ENCODE measurements at regions not wholly inside any gene's neighbourhood (a gene's known extent, or its start where the extent isn't known, plus 50 kb on each side); places are given as distances from the start of the nearest gene placed in this dataset.

DNA sequence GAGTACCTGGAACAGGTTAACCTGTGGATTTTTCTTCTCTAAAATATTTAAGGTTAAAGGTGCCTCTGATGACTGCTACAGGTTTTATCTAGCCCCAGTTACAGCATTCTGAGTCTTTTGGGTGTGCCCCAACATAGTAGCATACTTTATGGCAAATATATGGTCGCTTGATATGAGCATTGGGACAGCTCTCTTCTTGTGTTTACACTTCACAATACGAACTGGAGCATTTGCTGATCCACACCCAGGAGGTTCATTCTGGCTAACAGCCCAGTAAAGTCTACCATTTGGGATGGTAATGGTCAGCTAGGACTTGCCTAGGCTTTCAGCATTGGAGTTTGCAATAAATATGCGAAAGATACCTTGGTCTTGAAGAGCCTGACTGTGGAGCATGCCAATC is 101.3 kb downstream of the DISP1 start:
- in situ Hi-C loops (cut with MboI), result no loop called here
- H3K27ac ChIP-seq (ENCODE audit: extremely low read depth, low read depth, low read length), result no peak overlapping the region

More for the DNA sequence above, 101.3 kb downstream of the DISP1 start:
- DNase-seq (ENCODE audit: extremely low read depth in 1 of 4, low spot score in 3 of 4), result no peak
- Histone ChIP-seq H3K9me3 (replicated peaks; ENCODE audit: control insufficient read depth, insufficient read depth, low read depth, low read length) (no peaks in the 10 kb centered on the region), H4K20me1 (replicated peaks; ENCODE audit: control insufficient read depth, insufficient read depth, low read length) (no peaks in the 10 kb centered on the region), H3K9me1 (ENCODE audit: control insufficient read depth, insufficient read depth, low read length) (no peaks in the 10 kb centered on the region), H3K36me3 (ENCODE audit: control insufficient read depth, insufficient read depth, low read length) (no peaks in the 10 kb centered on the region), H3K79me2 (ENCODE audit: control insufficient read depth, insufficient read depth, low read length) (no peaks in the 10 kb centered on the region), H3K4me1 (replicated peaks in 1 of 2; ENCODE audit: control insufficient read depth in 2 of 2, insufficient read depth in 2 of 2, low read length in 2 of 2) (no peaks in the 10 kb centered on the region), H3K4me2 (ENCODE audit: insufficient read depth, low read length) (no peak overlapping the region), H3K4me3 (no peak overlapping the region), H3K9ac (ENCODE audit: insufficient read depth in 1 of 2, low read depth in 2 of 2, low read length in 2 of 2) (no peak overlapping the region), H2AFZ (ENCODE audit: low read depth, low read length) (no peak overlapping the region), H3K27me3 (ENCODE audit: control insufficient read depth in 2 of 2, insufficient read depth in 2 of 2, low read length in 2 of 2) (no peaks in the 10 kb centered on the region)
- no peak for ATAC-seq
- intact Hi-C loops (cut with micrococcal nuclease), result no loop called here
- 0% methylated on average over 3 of the region's 3 CpGs for WGBS (ENCODE audit: insufficient coverage, low coverage, missing lambda C conversion rate)
- no peak for TF ChIP-seq ZNF175 (CRISPR knock-in tag; IDR thresholded peaks at IDR 0.05; ENCODE audit: low read depth)
- no peak for TF ChIP-seq BRF1 (IDR thresholded peaks at IDR 0.05; ENCODE audit: borderline replicate concordance, extremely low read depth, insufficient read length)
- TF ChIP-seq, protein P1, sequence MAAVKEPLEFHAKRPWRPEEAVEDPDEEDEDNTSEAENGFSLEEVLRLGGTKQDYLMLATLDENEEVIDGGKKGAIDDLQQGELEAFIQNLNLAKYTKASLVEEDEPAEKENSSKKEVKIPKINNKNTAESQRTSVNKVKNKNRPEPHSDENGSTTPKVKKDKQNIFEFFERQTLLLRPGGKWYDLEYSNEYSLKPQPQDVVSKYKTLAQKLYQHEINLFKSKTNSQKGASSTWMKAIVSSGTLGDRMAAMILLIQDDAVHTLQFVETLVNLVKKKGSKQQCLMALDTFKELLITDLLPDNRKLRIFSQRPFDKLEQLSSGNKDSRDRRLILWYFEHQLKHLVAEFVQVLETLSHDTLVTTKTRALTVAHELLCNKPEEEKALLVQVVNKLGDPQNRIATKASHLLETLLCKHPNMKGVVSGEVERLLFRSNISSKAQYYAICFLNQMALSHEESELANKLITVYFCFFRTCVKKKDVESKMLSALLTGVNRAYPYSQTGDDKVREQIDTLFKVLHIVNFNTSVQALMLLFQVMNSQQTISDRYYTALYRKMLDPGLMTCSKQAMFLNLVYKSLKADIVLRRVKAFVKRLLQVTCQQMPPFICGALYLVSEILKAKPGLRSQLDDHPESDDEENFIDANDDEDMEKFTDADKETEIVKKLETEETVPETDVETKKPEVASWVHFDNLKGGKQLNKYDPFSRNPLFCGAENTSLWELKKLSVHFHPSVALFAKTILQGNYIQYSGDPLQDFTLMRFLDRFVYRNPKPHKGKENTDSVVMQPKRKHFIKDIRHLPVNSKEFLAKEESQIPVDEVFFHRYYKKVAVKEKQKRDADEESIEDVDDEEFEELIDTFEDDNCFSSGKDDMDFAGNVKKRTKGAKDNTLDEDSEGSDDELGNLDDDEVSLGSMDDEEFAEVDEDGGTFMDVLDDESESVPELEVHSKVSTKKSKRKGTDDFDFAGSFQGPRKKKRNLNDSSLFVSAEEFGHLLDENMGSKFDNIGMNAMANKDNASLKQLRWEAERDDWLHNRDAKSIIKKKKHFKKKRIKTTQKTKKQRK (IDR thresholded peaks at IDR 0.05; ENCODE audit: borderline replicate concordance, low read depth, low read length), result no peak
- POLR2A ChIA-PET, result no interaction called here
- CTCF ChIA-PET (ENCODE audit: low intra/inter-chr PET ratio), result no interaction called here
- FAIRE-seq, result no peak
- no TSS peak for BruUV-seq (replicated peaks)
